MV-4-11 (cell line): ENCODE measurements at regions not wholly inside any gene's neighbourhood (a gene's known extent, or its start where the extent isn't known, plus 50 kb on each side); places are given as distances from the start of the nearest gene placed in this dataset.

ENCODE experiments used
- DNase-seq: peaks from one replicate; lab custom pipeline; 2025; lab: John Stamatoyannopoulos, UW

GRCh38 chr7:106482091-106482490 is 178.9 kb downstream of the CCDC71L start:
- no peak for DNase-seq

- DNase-seq = no peak
Measured at GRCh38 chr7:106480616-106481031, 180.3 kb downstream of the CCDC71L start.

DNA sequence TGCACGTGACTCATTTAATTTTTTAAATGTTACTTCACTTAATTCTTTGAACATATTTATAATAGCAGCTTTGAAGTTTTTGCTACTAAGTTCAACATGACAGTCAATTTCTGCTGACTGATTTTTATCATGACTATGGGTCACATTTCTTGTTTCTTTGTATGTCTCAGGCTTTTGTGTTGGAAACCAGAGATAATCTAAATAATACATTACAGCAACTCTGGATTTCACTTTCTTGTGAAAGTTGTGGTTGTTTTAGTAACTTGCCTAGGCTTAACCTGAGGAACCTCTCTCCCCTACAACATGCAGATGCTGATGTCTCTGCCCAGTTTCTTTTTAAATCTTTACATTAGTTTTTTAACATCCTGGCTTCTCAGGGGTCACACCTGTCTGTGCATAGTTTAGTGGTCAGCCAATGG is 180.8 kb downstream of the CCDC71L start:
- no peak for DNase-seq

- no peak for DNase-seq
Measured at GRCh38 chr7:106476751-106477150, 184.2 kb downstream of the CCDC71L start.

DNA sequence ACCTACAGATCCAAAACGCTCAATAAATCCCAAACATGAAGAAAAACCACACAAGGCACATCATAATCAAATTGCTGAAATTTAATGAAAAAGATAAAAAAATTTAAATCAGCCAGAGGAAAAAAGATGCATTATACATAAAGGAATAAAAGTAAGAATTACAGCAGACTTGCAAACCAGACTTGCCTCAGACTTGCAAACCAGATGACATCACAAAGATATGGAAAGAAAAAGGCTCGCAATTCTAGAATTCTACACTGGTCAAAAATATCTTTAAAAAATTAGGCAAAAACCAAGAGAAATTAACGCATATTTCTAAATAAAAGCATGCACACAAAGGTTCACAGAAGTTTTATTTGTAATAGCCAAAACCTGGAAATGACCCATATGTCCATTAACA is 188.0 kb upstream of the NAMPT start:
- DNase-seq = no peak

DNA sequence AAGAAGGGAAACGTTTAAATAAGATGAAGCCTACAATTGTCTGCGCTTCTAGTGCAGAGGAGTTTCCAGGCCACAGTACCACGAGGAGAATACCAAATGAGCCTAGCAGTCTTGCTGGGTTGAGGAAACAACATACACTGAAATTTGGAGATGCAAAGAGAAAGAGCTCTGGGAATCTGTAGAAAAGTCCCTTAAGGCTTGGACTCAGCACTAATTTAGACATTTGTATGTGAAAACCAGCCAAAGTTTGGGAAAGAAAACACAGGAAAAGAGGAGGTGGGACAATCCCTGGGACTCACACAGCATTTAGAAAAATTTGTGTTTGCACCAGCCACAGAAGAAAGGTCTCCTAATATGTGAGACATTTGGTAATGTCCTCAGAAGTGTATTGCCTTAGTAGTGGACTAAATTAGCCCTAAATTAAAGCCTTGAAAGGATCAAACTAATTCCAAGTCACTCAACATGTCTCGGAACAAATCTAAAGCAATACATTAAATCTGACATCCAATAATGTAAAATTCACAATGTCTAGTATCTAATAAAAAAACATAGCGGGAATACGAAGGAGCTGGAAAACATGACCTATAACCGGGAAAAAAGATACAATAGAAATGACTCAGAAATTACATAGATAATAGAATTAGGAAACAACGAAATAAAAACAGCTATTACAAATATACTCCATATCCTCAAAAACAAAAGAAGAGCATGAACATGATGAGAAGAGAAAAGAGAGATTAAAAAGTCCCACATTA is 187.1 kb upstream of the NAMPT start:
- DNase-seq = no peak

GRCh38 chr7:106471021-106471420 is 186.2 kb upstream of the NAMPT start:
- no peak for DNase-seq

- no peak for DNase-seq
Measured at GRCh38 chr7:106466867-106467266, 182.1 kb upstream of the NAMPT start.

DNA sequence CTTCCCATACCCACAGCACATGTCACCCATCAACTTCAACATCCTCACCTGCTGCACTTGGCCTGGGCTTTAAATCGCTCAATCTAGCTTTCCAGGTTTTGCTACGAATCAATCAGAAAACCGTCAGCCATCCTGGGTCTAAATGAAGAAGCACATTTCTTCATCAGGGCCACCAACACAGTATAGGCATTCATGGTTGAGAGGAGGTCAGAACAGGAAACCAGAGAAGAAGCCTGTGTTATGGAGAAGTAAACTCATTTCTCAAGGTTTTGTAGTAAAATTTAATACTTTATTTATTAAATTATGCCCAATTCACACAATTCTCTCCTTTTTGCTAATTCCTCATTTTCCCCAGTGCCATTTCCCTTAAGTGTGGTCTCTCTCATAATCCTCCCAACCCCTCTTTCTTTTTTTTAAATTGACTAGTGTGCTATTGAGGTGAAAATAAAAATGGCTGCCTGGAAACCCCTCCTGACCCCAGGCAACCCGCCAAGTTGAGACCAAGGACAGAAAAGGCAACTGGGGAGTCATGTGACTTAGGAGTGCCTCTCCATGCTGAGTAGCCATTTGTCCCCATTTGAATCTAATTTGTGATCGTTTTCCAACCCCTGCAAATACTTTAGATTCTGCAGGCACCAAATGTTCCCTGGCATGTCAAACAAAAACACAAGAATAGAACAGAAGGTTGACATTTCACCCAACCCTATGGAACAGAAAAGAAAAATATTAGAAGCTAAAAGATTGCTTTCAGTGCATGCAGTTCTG is 181.1 kb upstream of the NAMPT start:
- no peak for DNase-seq

GRCh38 chr7:106464651-106465050 is 179.9 kb upstream of the NAMPT start:
- no peak for DNase-seq

- no peak for DNase-seq
Measured at GRCh38 chr7:106463851-106464611, 179.2 kb upstream of the NAMPT start.

- DNase-seq = no peak
Measured at GRCh38 chr7:106462914-106463482, 178.2 kb upstream of the NAMPT start.

DNA sequence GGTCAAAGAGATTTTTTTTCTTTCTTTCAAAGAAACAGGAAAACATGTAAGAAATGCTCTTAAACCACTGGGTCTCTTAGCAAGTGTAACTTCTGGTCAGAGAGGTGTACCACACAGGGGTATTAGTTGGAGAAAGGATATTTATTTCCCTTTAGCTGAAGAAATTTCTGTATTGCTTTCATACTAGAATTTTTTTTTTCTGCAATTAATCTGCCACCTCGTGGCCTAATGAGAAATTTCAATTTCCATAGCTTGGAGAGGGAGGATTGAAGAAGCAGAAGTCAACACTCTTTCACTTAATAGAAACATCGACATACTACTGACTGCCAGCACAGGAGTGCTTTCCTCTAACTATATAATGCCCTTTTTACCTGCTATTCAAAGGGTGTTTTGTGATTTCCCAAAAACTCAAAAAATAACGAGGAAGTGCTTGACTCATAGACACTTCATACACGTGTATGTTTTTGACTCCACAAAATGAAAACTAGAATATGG is 177.6 kb upstream of the NAMPT start:
- peak; percentile 55 for DNase-seq

DNA sequence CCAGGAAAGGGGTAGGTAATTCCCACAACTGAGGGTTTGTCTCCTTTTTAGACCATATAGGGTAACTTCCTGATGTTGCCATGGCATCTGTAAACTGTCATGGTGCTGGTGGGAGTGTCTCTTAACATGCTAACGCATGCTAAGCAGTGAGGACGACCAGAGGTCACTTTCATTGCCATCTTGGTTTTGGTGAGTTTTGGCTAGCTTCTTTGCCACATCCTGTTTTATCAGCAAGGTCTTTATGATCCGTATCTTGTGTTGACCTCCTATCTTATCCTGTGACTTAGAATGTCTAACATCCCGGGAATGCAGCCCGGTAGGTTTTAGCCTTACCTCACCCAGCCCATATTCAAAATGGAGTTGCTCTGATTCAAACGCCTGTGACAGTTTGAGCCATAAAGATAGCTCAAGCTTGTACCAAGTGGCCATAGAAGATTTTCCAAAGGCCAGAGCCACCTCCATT is 176.0 kb upstream of the NAMPT start:
- DNase-seq = no peak

DNA sequence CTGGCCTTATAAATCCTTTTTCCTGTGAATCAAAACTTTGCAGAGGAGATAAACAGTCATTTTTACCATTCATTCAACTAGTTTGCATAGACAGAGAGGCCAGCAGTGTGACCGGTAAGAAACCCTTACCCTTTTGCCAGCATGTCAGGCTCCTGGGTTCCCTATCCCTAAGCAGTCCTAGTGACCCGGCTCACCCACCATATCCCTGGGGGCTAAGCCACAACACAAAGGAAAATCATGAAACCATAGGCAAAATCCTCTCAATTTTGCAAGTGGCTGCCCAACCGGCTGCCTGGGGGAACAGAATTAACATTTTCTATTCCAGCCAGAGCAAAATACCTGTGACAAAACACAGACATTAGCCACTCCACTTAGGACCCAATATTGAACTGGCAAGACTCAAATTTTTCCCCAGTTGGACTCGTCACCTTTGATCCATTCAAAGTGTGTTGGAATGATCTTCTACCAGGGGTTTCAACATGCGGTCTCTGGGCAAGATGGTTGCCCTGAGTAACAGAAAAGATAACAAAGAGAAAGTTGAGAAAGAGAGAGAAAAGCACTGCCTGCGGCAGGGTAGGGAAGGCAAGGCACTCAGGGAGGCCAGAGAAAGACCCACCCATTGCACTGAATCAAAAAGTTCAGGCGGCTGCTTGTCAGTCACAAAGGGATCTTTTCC is 174.8 kb upstream of the NAMPT start:
- no peak for DNase-seq

DNA sequence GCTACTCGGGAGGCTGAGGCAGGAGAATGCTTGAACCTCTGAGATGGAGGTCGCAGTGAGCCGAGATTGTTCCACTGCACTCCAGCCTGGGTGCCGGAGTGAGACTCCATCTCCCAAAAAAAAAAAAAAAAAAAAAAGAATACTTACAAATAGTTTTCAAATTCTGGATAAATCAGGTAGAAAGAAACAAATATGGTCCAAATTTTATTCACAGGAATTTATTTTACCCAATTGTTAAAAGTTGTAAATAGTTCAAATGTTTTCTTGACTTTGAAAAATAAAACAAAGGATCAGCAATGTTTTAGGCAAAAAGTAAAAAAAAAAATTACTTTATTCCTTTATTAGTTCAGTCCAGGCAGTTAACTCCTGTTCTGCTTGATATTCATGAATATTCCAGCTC is 172.9 kb upstream of the NAMPT start:
- no peak for DNase-seq

DNA sequence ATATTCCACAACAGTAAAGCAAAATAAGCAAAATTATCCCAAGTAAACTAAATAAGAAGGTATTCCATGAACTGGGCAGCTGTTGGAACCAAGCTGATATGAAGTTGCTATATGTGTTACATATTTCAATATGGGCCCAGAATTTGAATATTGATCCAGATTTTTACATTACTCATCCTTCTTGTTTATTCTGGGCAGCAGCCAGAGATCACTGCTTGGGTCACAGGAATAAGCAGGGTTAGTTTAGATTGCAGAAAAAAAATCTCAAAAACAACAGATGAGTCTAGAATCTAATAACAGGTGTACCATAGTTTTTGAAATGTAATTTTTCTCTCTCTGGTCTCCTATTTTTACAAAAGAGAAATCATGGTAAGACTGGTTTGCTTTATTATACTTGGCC is 171.5 kb upstream of the NAMPT start:
- no peak for DNase-seq

- DNase-seq = no peak
Measured at GRCh38 chr7:106452031-106452851, 167.5 kb upstream of the NAMPT start.

- DNase-seq = no peak
Measured at GRCh38 chr7:106451171-106451570, 166.4 kb upstream of the NAMPT start.

- no peak for DNase-seq
Measured at GRCh38 chr7:106450716-106451115, 165.9 kb upstream of the NAMPT start.
